ENCODE measurements at regions not wholly inside any gene's neighbourhood (a gene's known extent, or its start where the extent isn't known, plus 50 kb on each side); places are given as distances from the start of the nearest gene placed in this dataset.

GRCh38 chrX:87017210-87017609 is 500.4 kb upstream of the KLHL4 start:
- TF ChIP-seq CTCF (IDR thresholded peaks at IDR 0.05): no peak
- no peak for TF ChIP-seq EP300 (IDR thresholded peaks at IDR 0.05)
- no peak for TF ChIP-seq POLR2A (IDR thresholded peaks at IDR 0.05)
